ENCODE measurements at regions not wholly inside any gene's neighbourhood (a gene's known extent, or its start where the extent isn't known, plus 50 kb on each side); places are given as distances from the start of the nearest gene placed in this dataset.

GRCh38 chr4:54439831-54440243 lies 210.7 kb downstream of the PDGFRA start:
- Histone ChIP-seq H3K27ac (peak overlapping the region in 1 of 2 donors; percentile 63), H3K27me3 (no peaks in the 10 kb centered on the region), H3K36me3 (no peaks in the 10 kb centered on the region), H3K4me3 (peak overlapping the region in 1 of 2 donors; percentile 4), H3K4me1 (peaks cover 0 to 13% of the 10 kb centered on the region in 2 donors), H3K9me3 (no peaks in the 10 kb centered on the region)
- peak in 2 of 4 donors; percentile 21 to 40 for DNase-seq
- TF ChIP-seq CTCF (IDR thresholded peaks at IDR 0.05) = no peak
- intact Hi-C loops (cut with DNase I) = loop anchor here in 1 of 2 donors (5.0 kb wide), 1 partner anchor 118 kb away; no protein-coding TSS in a partner anchor
- peak; percentile 83 for ATAC-seq

GRCh38 chr4:54440394-54441136 lies 211.5 kb downstream of the PDGFRA start:
- ATAC-seq (peak; percentile 77), DNase-seq (peak in 1 of 4 donors; percentile 8)
- peaks cover 0 to 13% of the 10 kb centered on the region in 2 donors for H3K4me1 ChIP-seq
- peak overlapping the region in 1 of 2 donors; percentile 63 for H3K27ac ChIP-seq
- intact Hi-C loops (cut with DNase I) = loop anchor here in 1 of 2 donors (5.0 kb wide), 1 partner anchor 118 kb away; no protein-coding TSS in a partner anchor
- no peaks in the 10 kb centered on the region for H3K9me3 ChIP-seq
- H3K36me3 ChIP-seq = no peaks in the 10 kb centered on the region
- peak; percentile 38 to 52 for TF ChIP-seq CTCF (IDR thresholded peaks at IDR 0.05)
- H3K27me3 ChIP-seq = no peaks in the 10 kb centered on the region
- H3K4me3 ChIP-seq = peak overlapping the region; percentile 4 to 12

- H3K9me3 ChIP-seq = peaks cover 0 to 18% of the 10 kb centered on the region in 2 donors
- ATAC-seq = no peak
- no peaks in the 10 kb centered on the region for H3K27me3 ChIP-seq
- no peak for TF ChIP-seq CTCF (IDR thresholded peaks at IDR 0.05)
- DNase-seq = no peak
- no peaks in the 10 kb centered on the region for H3K36me3 ChIP-seq
- no peak overlapping the region for H3K4me3 ChIP-seq
- H3K27ac ChIP-seq = no peak overlapping the region
- peaks cover 0 to 1% of the 10 kb centered on the region in 2 donors for H3K4me1 ChIP-seq
- intact Hi-C loops (cut with DNase I) = no loop called here
Measured at GRCh38 chr4:54445866-54446265, 211.9 kb upstream of the KIT start.

- Histone ChIP-seq H3K27me3 (no peaks in the 10 kb centered on the region), H3K36me3 (no peaks in the 10 kb centered on the region), H3K27ac (no peak overlapping the region), H3K4me1 (no peaks in the 10 kb centered on the region), H3K9me3 (peaks cover 0 to 24% of the 10 kb centered on the region in 2 donors), H3K4me3 (no peak overlapping the region)
- intact Hi-C loops (cut with DNase I) = no loop called here
- no peak for DNase-seq
- no peak for TF ChIP-seq CTCF (IDR thresholded peaks at IDR 0.05)
- ATAC-seq = no peak
Measured at GRCh38 chr4:54446581-54446980, 211.2 kb upstream of the KIT start.

- Histone ChIP-seq H3K4me1 (no peaks in the 10 kb centered on the region), H3K9me3 (peaks cover 0 to 24% of the 10 kb centered on the region in 2 donors), H3K4me3 (no peak overlapping the region), H3K27me3 (no peaks in the 10 kb centered on the region), H3K27ac (no peak overlapping the region), H3K36me3 (no peaks in the 10 kb centered on the region)
- DNase-seq (no peak), ATAC-seq (no peak)
- intact Hi-C loops (cut with DNase I) = no loop called here
- no peak for TF ChIP-seq CTCF (IDR thresholded peaks at IDR 0.05)
Measured at GRCh38 chr4:54447304-54447703, 210.5 kb upstream of the KIT start.

Data from left lung (tissue), 4 donors.